ENCODE measurements at regions not wholly inside any gene's neighbourhood (a gene's known extent, or its start where the extent isn't known, plus 50 kb on each side); places are given as distances from the start of the nearest gene placed in this dataset.

- Histone ChIP-seq H3K9me3 (ENCODE audit: insufficient read depth, low read depth) (no peaks in the 10 kb centered on the region), H3K4me2 (no peak overlapping the region), H3K4me3 (no peak overlapping the region), H3K36me3 (ENCODE audit: low read depth) (no peaks in the 10 kb centered on the region), H3K27ac (no peak overlapping the region), H3K79me2 (ENCODE audit: low read depth) (no peaks in the 10 kb centered on the region), H3K27me3 (ENCODE audit: insufficient read depth, low read depth) (peaks cover 4% of the 10 kb centered on the region; the same call in 1 of the 2 replicates), H2AFZ (no peak overlapping the region), H3F3A (ENCODE audit: insufficient read depth, low read depth) (no peaks in the 10 kb centered on the region), H3K4me1 (replicated peaks; ENCODE audit: insufficient read depth) (no peaks in the 10 kb centered on the region), H4K20me1 (ENCODE audit: insufficient read depth) (no peaks in the 10 kb centered on the region), H3K9me2 (ENCODE audit: insufficient read depth) (no peaks in the 10 kb centered on the region)
- TF ChIP-seq CTCF (conservative IDR thresholded peaks at IDR 0.05) = no peak
- TF ChIP-seq EZH2 (IDR thresholded peaks at IDR 0.05; ENCODE audit: low read depth) = no peak
- no peak for DNase-seq
- BruUV-seq (replicated peaks) = no TSS peak
- intact Hi-C loops (cut with micrococcal nuclease; ENCODE audit: unreplicated experiment) = no loop called here
- CTCF ChIA-PET = no interaction called here
- POLR2A ChIA-PET (ENCODE audit: unreplicated experiment) = no interaction called here
Measured at GRCh38 chr1:96104506-96104905, 617.1 kb upstream of the PTBP2 start.

GRCh38 chr1:96104906-96105305 lies 616.7 kb upstream of the PTBP2 start:
- intact Hi-C loops (cut with micrococcal nuclease; ENCODE audit: unreplicated experiment) = no loop called here
- ChIA-PET CTCF (no interaction called here), POLR2A (ENCODE audit: unreplicated experiment) (no interaction called here)
- no TSS peak for BruUV-seq (replicated peaks)
- Histone ChIP-seq H3K4me1 (replicated peaks; ENCODE audit: insufficient read depth) (no peaks in the 10 kb centered on the region), H3K4me3 (no peak overlapping the region), H2AFZ (no peak overlapping the region), H3K9me2 (ENCODE audit: insufficient read depth) (no peaks in the 10 kb centered on the region), H3K79me2 (ENCODE audit: low read depth) (no peaks in the 10 kb centered on the region), H3K27me3 (ENCODE audit: insufficient read depth, low read depth) (peaks cover 4% of the 10 kb centered on the region; the same call in 1 of the 2 replicates), H3K4me2 (no peak overlapping the region), H3K36me3 (ENCODE audit: low read depth) (no peaks in the 10 kb centered on the region), H3K9me3 (ENCODE audit: insufficient read depth, low read depth) (no peaks in the 10 kb centered on the region), H3K27ac (no peak overlapping the region), H3F3A (ENCODE audit: insufficient read depth, low read depth) (no peaks in the 10 kb centered on the region), H4K20me1 (ENCODE audit: insufficient read depth) (no peaks in the 10 kb centered on the region)
- TF ChIP-seq EZH2 (IDR thresholded peaks at IDR 0.05; ENCODE audit: low read depth) = no peak
- no peak for TF ChIP-seq CTCF (conservative IDR thresholded peaks at IDR 0.05)
- DNase-seq = no peak

GRCh38 chr1:96116731-96117130 lies 604.9 kb upstream of the PTBP2 start:
- CTCF ChIA-PET = no interaction called here
- POLR2A ChIA-PET (ENCODE audit: unreplicated experiment) = no interaction called here
- intact Hi-C loops (cut with micrococcal nuclease; ENCODE audit: unreplicated experiment) = no loop called here
- TF ChIP-seq EZH2 (IDR thresholded peaks at IDR 0.05; ENCODE audit: low read depth) = no peak
- TF ChIP-seq CTCF (conservative IDR thresholded peaks at IDR 0.05) = no peak
- Histone ChIP-seq H3K4me1 (replicated peaks; ENCODE audit: insufficient read depth) (no peaks in the 10 kb centered on the region), H2AFZ (no peak overlapping the region), H3K4me3 (no peak overlapping the region), H3K9me2 (ENCODE audit: insufficient read depth) (no peaks in the 10 kb centered on the region), H3K4me2 (no peak overlapping the region), H3K27ac (no peak overlapping the region), H3K9me3 (ENCODE audit: insufficient read depth, low read depth) (no peaks in the 10 kb centered on the region), H4K20me1 (ENCODE audit: insufficient read depth) (no peaks in the 10 kb centered on the region), H3F3A (ENCODE audit: insufficient read depth, low read depth) (no peaks in the 10 kb centered on the region), H3K36me3 (ENCODE audit: low read depth) (no peaks in the 10 kb centered on the region), H3K27me3 (ENCODE audit: insufficient read depth, low read depth) (no peaks in the 10 kb centered on the region), H3K79me2 (ENCODE audit: low read depth) (no peaks in the 10 kb centered on the region)
- BruUV-seq (replicated peaks) = no TSS peak
- no peak for DNase-seq

All from PC-9 (cell line).